Glomerular visceral epithelial cell (primary cell): ENCODE measurements at regions not wholly inside any gene's neighbourhood (a gene's known extent, or its start where the extent isn't known, plus 50 kb on each side); places are given as distances from the start of the nearest gene placed in this dataset.

Source experiments
- DNase-seq: peaks from one replicate; pipeline ENCODE4 v3.0.0-alpha.2; 2016; ENCODE audit errors: extremely low spot score

GRCh38 chr10:3239066-3239919, 66.7 kb upstream of the PITRM1 start:
- peak; percentile 62 for DNase-seq

DNA sequence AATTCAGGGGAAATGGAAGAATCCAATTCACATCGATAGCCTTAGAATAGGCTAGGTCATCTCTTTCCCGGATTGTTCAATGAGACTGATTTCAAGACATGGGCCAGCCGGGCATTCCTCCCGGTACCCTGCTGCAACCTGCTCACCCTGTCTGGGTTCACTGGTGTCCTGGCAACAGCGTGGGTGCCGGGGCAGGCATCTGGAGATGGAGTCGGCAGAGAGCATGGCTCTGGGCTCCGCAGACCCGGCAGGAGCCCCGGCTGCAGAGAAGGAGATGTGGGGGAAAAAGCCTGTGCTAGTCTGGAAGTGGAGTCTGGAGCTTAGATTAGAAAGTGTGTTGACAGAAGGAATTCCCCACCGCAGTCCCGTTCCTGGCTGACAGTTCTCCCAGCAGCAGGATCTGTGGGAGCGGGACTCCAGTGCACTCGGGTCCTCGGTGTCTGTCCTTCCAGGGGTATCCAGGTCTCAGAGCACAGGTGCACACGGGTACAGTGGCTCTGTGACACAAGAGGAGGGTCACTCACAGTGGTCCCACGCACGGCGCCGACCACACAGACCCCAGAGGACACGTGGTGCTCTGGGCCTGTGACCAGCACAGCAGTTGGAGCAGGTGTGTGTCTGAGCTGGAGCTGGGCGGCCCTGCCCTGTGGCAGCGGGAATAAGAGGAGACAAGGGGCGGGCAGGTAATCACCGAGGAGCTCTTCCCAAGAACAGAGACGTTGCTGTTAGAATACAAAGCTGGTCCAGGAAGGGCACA, 65.7 kb upstream of the PITRM1 start:
- no peak for DNase-seq

GRCh38 chr10:3237530-3237929, 64.9 kb upstream of the PITRM1 start:
- no peak for DNase-seq

- no peak for DNase-seq
Observed at GRCh38 chr10:3236644-3237404, 64.2 kb upstream of the PITRM1 start.

GRCh38 chr10:3235996-3236510, 63.5 kb upstream of the PITRM1 start:
- DNase-seq: no peak

DNA sequence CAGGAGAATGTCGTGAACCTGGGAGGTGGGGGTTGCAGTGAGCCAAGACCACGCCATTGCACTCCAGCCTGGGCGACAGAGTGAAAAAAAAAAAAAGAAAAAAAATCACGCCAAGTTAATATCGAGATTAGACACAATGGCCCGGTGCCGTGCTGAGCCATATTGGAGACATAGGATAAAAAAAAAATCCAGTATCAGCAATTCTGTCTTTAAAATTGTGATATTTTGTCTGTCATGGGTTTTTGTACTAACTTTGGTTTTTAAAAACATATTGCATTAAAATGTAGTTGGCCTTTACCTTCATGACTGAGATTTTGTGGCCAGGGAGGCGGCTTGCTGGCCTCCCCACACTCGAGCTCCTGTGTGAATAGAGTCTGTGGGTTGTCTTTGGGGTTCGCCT, 62.8 kb upstream of the PITRM1 start:
- DNase-seq: no peak

- DNase-seq: no peak
Observed at GRCh38 chr10:3233486-3233990, 61.0 kb upstream of the PITRM1 start.

GRCh38 chr10:3231951-3232730, 59.6 kb upstream of the PITRM1 start:
- DNase-seq: no peak

- DNase-seq: peak; percentile 29
Observed at GRCh38 chr10:3229815-3230214, 57.2 kb upstream of the PITRM1 start.

DNA sequence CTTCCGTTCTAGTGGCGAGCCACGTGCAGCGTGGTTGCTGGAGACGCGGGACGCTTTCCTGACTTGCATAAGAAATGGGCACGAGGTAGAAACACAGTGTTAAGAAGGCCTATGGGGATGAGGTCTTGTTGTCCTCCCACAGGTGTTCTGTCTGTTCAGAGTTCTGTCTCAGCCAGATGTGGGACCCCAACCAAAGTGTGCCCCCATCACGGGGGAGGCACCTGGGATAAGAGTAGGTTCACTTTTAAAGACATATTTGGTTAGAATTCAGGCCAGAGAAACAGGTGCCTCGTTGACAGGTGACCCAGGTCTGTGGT, 56.0 kb upstream of the PITRM1 start:
- no peak for DNase-seq

DNA sequence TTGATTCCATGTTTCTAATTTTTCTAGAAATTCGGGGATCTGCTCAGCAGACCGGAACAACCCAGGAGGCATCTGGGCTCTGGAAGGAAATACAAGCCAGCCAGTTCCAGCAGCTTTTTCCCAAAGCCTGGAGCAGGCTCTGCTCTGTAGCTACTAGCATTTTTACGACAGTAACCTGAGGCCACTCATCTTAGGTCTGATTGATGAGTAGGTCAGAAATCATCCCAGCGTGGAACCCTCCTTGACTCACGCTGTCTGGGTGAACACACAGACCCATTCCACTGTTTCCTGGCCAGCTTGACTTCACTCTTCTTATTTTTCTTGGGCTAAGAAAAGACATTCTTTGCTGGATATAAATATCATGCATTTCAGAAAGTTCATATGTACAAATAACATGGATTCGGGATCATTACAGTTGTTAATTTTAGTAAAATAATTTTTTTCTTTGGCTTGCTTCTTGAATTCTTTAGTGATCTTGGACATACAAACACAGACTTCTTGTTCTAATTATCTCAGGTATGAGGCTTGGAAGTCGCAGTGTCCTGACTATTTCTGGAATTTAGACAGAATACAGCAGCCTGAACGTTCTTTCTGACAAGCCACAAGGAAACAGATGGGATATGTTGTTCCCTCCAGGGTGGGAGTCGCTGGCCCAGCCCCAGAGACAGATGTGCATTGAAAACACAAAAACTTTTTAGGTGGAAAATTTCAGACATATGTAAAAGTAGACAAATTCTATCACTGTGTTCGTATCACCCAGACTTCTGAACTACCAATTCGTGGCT, 54.6 kb upstream of the PITRM1 start:
- peak; percentile 89 for DNase-seq

GRCh38 chr10:3225561-3225960, 53.0 kb upstream of the PITRM1 start:
- peak; percentile 51 for DNase-seq

- no peak for DNase-seq
Observed at GRCh38 chr10:3224241-3224640, 51.7 kb upstream of the PITRM1 start.

GRCh38 chr10:3222626-3223025, 50.0 kb upstream of the PITRM1 start:
- DNase-seq: no peak
